ENCODE measurements at regions not wholly inside any gene's neighbourhood (a gene's known extent, or its start where the extent isn't known, plus 50 kb on each side); places are given as distances from the start of the nearest gene placed in this dataset.
A peak's percentile ranks its signal among the peaks of the same experiment; 100 is the strongest.

DNA sequence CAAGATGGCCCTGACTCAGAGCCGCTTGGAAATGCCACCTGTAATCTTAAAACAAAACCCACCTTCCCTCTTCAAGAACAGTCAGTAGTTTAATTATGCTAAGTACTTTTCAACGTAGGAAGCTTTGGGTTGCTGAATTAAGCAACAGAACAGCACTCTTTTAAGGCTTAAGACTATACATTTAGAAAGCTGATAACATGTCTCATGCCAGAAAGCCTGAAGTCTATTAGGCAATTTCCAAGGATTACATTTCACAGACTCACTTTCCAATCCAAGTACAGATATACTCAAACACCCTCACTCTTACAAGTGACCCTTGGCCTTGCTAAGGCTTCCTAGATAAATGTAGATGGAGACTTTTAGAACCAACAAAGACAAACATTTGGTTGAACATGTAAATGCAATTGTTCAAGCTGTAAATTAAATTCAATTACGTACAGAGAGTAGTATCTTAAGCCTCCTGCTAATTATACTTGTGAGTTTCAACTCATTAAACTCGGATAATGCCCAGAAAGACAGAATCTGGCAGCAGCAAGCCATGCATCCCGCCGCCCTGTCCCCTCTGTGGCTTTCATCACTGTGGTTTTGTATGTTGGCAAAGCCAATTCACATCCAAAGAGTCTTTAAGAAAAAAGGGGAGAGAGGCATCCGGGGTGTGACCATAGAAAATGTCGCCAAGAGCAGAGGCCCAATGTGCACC lies 283.1 kb upstream of the NRP1 start:
- H3K4me3 ChIP-seq (replicated peaks in 1 of 4; ENCODE audit: control extremely low read depth in 1 of 4, insufficient read depth in 1 of 4, low read depth in 3 of 4, low read length in 4 of 4) = no peak overlapping the region
- no peaks in the 10 kb centered on the region for H3K27me3 ChIP-seq (ENCODE audit: control insufficient read depth, insufficient read depth, low read length)
- no peaks in the 10 kb centered on the region for H3K9me3 ChIP-seq (ENCODE audit: control insufficient read depth, insufficient read depth, low read depth, low read length)
- no peaks in the 10 kb centered on the region for H3K36me3 ChIP-seq (ENCODE audit: control insufficient read depth, insufficient read depth, low read length)
- no peaks in the 10 kb centered on the region for H4K20me1 ChIP-seq (ENCODE audit: control insufficient read depth, extremely low read depth, insufficient read depth, low read length)
- TF ChIP-seq, protein P1, sequence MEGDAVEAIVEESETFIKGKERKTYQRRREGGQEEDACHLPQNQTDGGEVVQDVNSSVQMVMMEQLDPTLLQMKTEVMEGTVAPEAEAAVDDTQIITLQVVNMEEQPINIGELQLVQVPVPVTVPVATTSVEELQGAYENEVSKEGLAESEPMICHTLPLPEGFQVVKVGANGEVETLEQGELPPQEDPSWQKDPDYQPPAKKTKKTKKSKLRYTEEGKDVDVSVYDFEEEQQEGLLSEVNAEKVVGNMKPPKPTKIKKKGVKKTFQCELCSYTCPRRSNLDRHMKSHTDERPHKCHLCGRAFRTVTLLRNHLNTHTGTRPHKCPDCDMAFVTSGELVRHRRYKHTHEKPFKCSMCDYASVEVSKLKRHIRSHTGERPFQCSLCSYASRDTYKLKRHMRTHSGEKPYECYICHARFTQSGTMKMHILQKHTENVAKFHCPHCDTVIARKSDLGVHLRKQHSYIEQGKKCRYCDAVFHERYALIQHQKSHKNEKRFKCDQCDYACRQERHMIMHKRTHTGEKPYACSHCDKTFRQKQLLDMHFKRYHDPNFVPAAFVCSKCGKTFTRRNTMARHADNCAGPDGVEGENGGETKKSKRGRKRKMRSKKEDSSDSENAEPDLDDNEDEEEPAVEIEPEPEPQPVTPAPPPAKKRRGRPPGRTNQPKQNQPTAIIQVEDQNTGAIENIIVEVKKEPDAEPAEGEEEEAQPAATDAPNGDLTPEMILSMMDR (conservative IDR thresholded peaks at IDR 0.05 in 1 of 2, IDR thresholded peaks at IDR 0.05 in 1 of 2; ENCODE audit: low read depth in 1 of 2, low read length in 2 of 2) = no peak
- TF ChIP-seq EZH2 (IDR thresholded peaks at IDR 0.05; ENCODE audit: low read length, missing control alignments) = no peak
- peak in 1 of 2 donors; percentile 60 for DNase-seq (ENCODE audit: low read depth in 2 of 2)
- H3K27ac ChIP-seq (ENCODE audit: insufficient read depth, low read length) = no peak overlapping the region
- no peak overlapping the region for H2AFZ ChIP-seq (ENCODE audit: low read length)
- no peaks in the 10 kb centered on the region for H3K79me2 ChIP-seq (ENCODE audit: control insufficient read depth, insufficient read depth, low read length)
- H3K4me1 ChIP-seq (ENCODE audit: control insufficient read depth, extremely low read depth, insufficient read depth, low read length) = no peaks in the 10 kb centered on the region
- H3K4me2 ChIP-seq (ENCODE audit: extremely low read depth, insufficient read depth, low read length) = no peak overlapping the region
- H3K9ac ChIP-seq (ENCODE audit: insufficient read depth, low read length) = no peak overlapping the region

DNA sequence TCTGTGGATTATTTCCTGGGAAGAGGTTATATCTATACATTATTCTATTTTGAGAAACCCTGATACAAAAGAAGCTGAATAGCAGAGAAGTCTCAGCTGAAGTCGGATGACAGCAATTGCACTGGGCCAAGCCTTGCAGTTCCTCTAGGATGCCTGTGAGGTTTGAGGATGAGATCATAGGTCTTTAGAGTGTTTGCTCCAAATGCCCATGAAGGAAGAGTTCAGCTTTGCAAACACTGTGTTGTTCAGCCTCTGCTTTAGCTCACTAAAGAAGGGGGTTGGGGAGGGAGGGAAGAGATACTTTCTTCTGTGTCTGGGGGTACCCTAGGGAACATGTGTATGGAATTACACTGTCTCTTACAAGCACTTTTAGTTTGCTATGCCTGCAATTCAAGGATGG lies 282.5 kb upstream of the NRP1 start:
- Histone ChIP-seq H3K9me3 (ENCODE audit: control insufficient read depth, insufficient read depth, low read depth, low read length) (no peaks in the 10 kb centered on the region), H3K4me1 (ENCODE audit: control insufficient read depth, extremely low read depth, insufficient read depth, low read length) (no peaks in the 10 kb centered on the region), H3K27me3 (ENCODE audit: control insufficient read depth, insufficient read depth, low read length) (no peaks in the 10 kb centered on the region), H3K36me3 (ENCODE audit: control insufficient read depth, insufficient read depth, low read length) (no peaks in the 10 kb centered on the region), H3K9ac (ENCODE audit: insufficient read depth, low read length) (no peak overlapping the region), H4K20me1 (ENCODE audit: control insufficient read depth, extremely low read depth, insufficient read depth, low read length) (no peaks in the 10 kb centered on the region), H3K79me2 (ENCODE audit: control insufficient read depth, insufficient read depth, low read length) (no peaks in the 10 kb centered on the region), H3K27ac (ENCODE audit: insufficient read depth, low read length) (no peak overlapping the region), H2AFZ (ENCODE audit: low read length) (no peak overlapping the region), H3K4me2 (ENCODE audit: extremely low read depth, insufficient read depth, low read length) (no peak overlapping the region), H3K4me3 (replicated peaks in 1 of 4; ENCODE audit: control extremely low read depth in 1 of 4, insufficient read depth in 1 of 4, low read depth in 3 of 4, low read length in 4 of 4) (no peak overlapping the region)
- TF ChIP-seq, protein P1 (conservative IDR thresholded peaks at IDR 0.05 in 1 of 2, IDR thresholded peaks at IDR 0.05 in 1 of 2; ENCODE audit: low read depth in 1 of 2, low read length in 2 of 2) = no peak
- no peak for TF ChIP-seq EZH2 (IDR thresholded peaks at IDR 0.05; ENCODE audit: low read length, missing control alignments)
- DNase-seq (ENCODE audit: low read depth in 2 of 2) = peak; percentile 21 to 27

DNA sequence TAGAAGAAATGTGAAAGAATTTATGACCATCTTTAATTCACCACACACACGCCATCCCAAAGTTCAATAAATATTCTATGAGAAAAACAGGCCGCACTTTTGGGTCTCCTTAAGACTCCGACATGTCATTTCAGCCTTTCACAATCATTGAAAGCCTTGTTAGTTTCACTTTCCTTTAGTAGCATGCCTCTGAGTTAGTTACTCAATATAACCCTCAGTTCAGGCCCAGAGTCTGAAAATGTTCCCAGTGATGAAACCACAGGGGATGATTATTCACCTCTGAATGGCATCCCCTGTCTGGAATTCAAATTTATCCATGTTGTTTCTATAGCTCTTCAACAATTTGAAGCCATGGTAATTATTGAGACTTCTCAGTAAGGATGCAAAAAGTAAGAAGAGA lies 278.1 kb upstream of the NRP1 start:
- Histone ChIP-seq H4K20me1 (ENCODE audit: control insufficient read depth, extremely low read depth, insufficient read depth, low read length) (no peaks in the 10 kb centered on the region), H3K79me2 (ENCODE audit: control insufficient read depth, insufficient read depth, low read length) (no peaks in the 10 kb centered on the region), H3K4me1 (ENCODE audit: control insufficient read depth, extremely low read depth, insufficient read depth, low read length) (no peaks in the 10 kb centered on the region), H2AFZ (ENCODE audit: low read length) (peak overlapping the region; percentile 60), H3K9me3 (ENCODE audit: control insufficient read depth, insufficient read depth, low read depth, low read length) (no peaks in the 10 kb centered on the region), H3K27ac (ENCODE audit: insufficient read depth, low read length) (peak overlapping the region; percentile 22), H3K4me3 (replicated peaks in 1 of 4; ENCODE audit: control extremely low read depth in 1 of 4, insufficient read depth in 1 of 4, low read depth in 3 of 4, low read length in 4 of 4) (peak overlapping the region in 1 of 4 experiments; percentile 8), H3K27me3 (ENCODE audit: control insufficient read depth, insufficient read depth, low read length) (no peaks in the 10 kb centered on the region), H3K9ac (ENCODE audit: insufficient read depth, low read length) (no peak overlapping the region), H3K36me3 (ENCODE audit: control insufficient read depth, insufficient read depth, low read length) (no peaks in the 10 kb centered on the region), H3K4me2 (ENCODE audit: extremely low read depth, insufficient read depth, low read length) (peak overlapping the region; percentile 40)
- TF ChIP-seq, protein P1 (conservative IDR thresholded peaks at IDR 0.05 in 1 of 2, IDR thresholded peaks at IDR 0.05 in 1 of 2; ENCODE audit: low read depth in 1 of 2, low read length in 2 of 2) = no peak
- TF ChIP-seq EZH2 (IDR thresholded peaks at IDR 0.05; ENCODE audit: low read length, missing control alignments) = no peak
- DNase-seq (ENCODE audit: low read depth in 2 of 2) = peak; percentile 69 to 79
